ENCODE measurements at regions not wholly inside any gene's neighbourhood (a gene's known extent, or its start where the extent isn't known, plus 50 kb on each side); places are given as distances from the start of the nearest gene placed in this dataset.

GRCh38 chrX:20347481-20347880, 80.8 kb upstream of the RPS6KA3 start:
- no peak for TF ChIP-seq POLR2A (IDR thresholded peaks at IDR 0.05)
- no peak for TF ChIP-seq CTCF (IDR thresholded peaks at IDR 0.05)
